NT2/D1 (cell line): ENCODE measurements at regions not wholly inside any gene's neighbourhood (a gene's known extent, or its start where the extent isn't known, plus 50 kb on each side); places are given as distances from the start of the nearest gene placed in this dataset.

ENCODE experiments used
- DNase-seq: peaks from one replicate; pipeline ENCODE4 v3.0.0-alpha.2; 2011; ENCODE audit warnings: low read depth, low spot score
- H3K27me3 ChIP-seq: 2 replicates; pipeline ENCODE4 v1.6.0; 2011; ENCODE audit warnings: mild to moderate bottlenecking; ENCODE audit not compliant: insufficient read length, insufficient read depth
- H3K36me3 ChIP-seq: 2 replicates; pipeline ENCODE4 v1.6.1; 2011; ENCODE audit warnings: mild to moderate bottlenecking, low read length, mixed read lengths; ENCODE audit not compliant: insufficient read depth, insufficient read length
- H3K4me1 ChIP-seq: 2 replicates; pipeline ENCODE4 v1.5.1; 2011; ENCODE audit not compliant: insufficient read depth, insufficient read length
- H3K4me3 ChIP-seq: 2 replicates; pipeline ENCODE4 v1.5.1; 2011; ENCODE audit warnings: low read depth; ENCODE audit not compliant: insufficient read length
- H3K9ac ChIP-seq: 2 replicates; pipeline ENCODE4 v1.6.0; 2011; ENCODE audit warnings: low read depth; ENCODE audit not compliant: insufficient read length
- H3K9me3 ChIP-seq: 2 replicates; pipeline ENCODE4 v1.5.1; 2011; ENCODE audit warnings: mild to moderate bottlenecking, low read length; ENCODE audit not compliant: insufficient read depth
- SUZ12 ChIP-seq: IDR thresholded peaks from 2 replicates; pipeline ENCODE4 v1.6.1; 2011; ENCODE audit not compliant: insufficient read length, insufficient read depth; ENCODE audit errors: extremely low read depth
- YY1 ChIP-seq: IDR thresholded peaks from 2 replicates; pipeline ENCODE4 v1.6.1; 2011; ENCODE audit not compliant: insufficient read length, insufficient read depth
- ZNF274 ChIP-seq: IDR thresholded peaks from 2 replicates; pipeline ENCODE4 v1.6.1; 2011; ENCODE audit warnings: mild to moderate bottlenecking, low read depth, low read length

DNA sequence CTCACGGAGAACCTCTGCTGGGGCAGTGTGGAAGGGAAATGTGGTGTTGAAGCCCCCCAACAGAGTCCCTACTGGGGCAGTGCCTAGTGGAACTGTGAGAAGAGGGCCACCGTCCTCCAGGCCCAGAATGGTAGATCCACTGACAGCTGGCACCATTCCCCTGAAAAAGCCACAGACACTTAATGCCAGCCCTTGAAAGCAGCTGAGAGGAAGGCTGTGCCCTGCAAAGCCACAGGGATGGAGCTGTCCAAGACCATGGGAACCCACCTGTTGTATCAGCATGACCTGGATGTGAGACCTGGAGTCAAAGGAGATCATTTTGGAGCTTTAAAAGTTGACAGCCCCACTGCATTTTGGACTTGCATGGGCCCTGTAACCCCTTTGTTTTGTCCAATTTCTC, 363.5 kb upstream of the PRICKLE1 start:
- Histone ChIP-seq H3K27me3 (no peaks in the 10 kb centered on the region), H3K9me3 (0 out of 2 replicates have a peak, but pooled peaks cover 3% of the 10 kb centered on the region), H3K4me1 (no peaks in the 10 kb centered on the region), H3K36me3 (no peaks in the 10 kb centered on the region), H3K9ac (no peak overlapping the region), H3K4me3 (no peak overlapping the region)
- DNase-seq = no peak
- TF ChIP-seq YY1 (no peak), ZNF274 (no peak), SUZ12 (no peak)

DNA sequence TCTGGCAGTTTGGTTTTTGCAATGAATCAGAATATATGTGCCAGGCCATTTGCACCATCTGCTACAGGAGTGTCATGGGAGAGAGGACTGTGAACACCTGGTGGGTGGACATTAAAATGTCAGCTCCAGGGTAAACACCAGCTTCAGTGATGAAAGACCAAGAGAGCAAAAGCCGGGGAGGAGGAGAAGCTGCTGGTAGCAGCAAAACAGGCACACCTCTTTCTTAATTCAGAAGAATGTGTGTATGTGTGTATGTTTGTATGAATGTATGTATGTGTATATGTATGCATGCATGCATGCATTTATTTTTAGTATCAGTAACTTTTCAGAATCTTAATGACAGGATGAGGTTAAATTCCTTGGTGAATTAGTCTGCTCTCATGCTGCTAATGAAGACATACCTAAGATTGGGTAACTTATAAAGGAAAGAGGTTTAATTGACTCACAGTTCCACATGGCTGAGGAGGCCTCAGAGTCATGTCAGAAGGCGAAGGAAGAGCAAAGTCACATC, 357.4 kb upstream of the PRICKLE1 start:
- Histone ChIP-seq H3K27me3 (no peaks in the 10 kb centered on the region), H3K4me1 (no peaks in the 10 kb centered on the region), H3K9ac (no peak overlapping the region), H3K4me3 (no peak overlapping the region), H3K36me3 (no peaks in the 10 kb centered on the region), H3K9me3 (peaks cover 9% of the 10 kb centered on the region; the same call in 1 of the 2 replicates)
- DNase-seq = no peak
- no peak for TF ChIP-seq YY1
- TF ChIP-seq SUZ12 = no peak
- no peak for TF ChIP-seq ZNF274

DNA sequence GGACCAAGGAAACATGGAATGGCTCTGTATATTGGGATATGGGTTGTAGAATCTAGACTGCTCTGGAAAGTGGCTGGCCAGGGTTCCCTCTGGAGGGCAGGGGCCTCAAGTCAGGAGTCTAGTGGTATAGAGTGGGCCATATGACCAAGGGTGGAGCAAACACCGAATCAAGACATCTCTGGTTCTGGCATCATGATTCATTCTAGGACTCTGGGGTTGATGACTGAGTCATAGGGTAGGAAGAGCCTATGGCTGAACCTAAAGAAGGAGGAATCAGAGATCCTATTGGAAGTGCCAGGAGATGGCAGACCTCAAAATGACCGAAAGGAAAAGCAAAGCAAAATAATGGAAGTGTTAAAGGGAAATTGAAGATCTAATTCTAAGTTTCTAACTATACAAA, 356.4 kb upstream of the PRICKLE1 start:
- no peak for DNase-seq
- no peak overlapping the region for H3K9ac ChIP-seq
- H3K4me3 ChIP-seq = no peak overlapping the region
- H3K9me3 ChIP-seq = peaks cover 6% of the 10 kb centered on the region; the same call in 1 of the 2 replicates
- no peaks in the 10 kb centered on the region for H3K36me3 ChIP-seq
- no peaks in the 10 kb centered on the region for H3K4me1 ChIP-seq
- H3K27me3 ChIP-seq = no peaks in the 10 kb centered on the region
- TF ChIP-seq SUZ12 = no peak
- TF ChIP-seq YY1 = no peak
- no peak for TF ChIP-seq ZNF274

DNA sequence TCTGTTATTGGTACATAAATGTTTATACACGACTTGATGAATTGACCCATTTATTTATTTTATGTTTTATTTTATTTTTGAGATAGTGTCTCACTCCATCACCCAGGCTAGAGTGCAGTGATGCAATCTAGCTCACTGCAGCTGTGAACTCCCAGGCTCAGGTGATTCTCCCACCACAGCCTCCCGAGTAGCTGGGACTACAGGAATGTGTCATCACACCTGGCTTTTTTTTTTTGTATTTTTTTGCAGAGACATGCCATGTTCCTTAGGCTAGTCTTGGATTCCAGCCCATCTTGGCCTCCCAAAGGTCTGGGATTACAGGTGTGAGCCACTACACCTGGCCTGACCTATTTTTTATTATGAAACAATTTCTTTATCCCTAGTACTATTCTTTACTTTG, 355.0 kb upstream of the PRICKLE1 start:
- TF ChIP-seq YY1 = no peak
- no peak for TF ChIP-seq SUZ12
- no peak for TF ChIP-seq ZNF274

DNA sequence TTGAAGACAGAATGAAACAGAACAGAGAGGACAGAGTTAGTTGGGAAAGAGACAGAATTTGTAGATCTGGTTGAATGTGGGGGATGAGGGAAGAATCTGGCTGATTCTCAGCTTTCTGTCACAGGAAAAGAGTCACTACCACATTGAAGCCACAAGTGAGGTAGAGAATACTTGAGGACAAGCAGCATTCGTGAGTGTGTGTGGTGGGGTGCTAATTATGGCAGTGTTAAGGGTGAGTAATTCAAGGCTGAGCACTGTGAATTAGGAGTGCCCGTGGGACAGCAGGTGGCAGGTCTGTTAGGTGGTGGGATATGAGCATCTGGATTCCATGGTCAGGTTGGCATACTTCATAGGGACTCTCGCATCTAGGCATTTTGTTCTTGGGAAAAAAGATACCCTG, 347.4 kb upstream of the PRICKLE1 start:
- no peaks in the 10 kb centered on the region for H3K36me3 ChIP-seq

More for the DNA sequence above, 355.0 kb upstream of the PRICKLE1 start:
- Histone ChIP-seq H3K4me1 (no peaks in the 10 kb centered on the region), H3K4me3 (no peak overlapping the region), H3K36me3 (no peaks in the 10 kb centered on the region), H3K27me3 (no peaks in the 10 kb centered on the region), H3K9me3 (peaks cover 6% of the 10 kb centered on the region; the same call in 1 of the 2 replicates), H3K9ac (no peak overlapping the region)
- DNase-seq = no peak

DNA sequence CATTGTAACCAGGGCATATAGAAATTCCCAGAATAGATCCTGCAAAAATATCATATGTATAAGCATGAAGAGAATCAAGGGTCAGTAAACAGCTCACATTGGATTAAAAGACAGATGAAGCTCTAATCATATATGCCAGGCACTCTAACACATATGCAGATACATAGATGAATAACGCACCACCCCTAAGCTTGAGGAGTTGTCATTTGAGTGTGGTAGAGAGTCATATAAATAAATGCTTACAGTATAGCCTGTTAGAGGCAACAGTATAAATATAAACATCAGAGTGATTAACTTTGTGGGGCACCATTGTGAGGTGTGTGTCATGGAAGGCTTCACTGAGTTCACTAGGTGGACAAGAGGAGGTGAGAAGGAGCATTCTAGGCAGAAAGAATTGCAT, 346.7 kb upstream of the PRICKLE1 start:
- Histone ChIP-seq H3K9ac (no peak overlapping the region), H3K36me3 (no peaks in the 10 kb centered on the region), H3K4me1 (no peaks in the 10 kb centered on the region), H3K9me3 (no peaks in the 10 kb centered on the region), H3K27me3 (no peaks in the 10 kb centered on the region), H3K4me3 (no peak overlapping the region)
- no peak for DNase-seq
- TF ChIP-seq YY1 = no peak
- TF ChIP-seq SUZ12 = no peak
- no peak for TF ChIP-seq ZNF274

More for the DNA sequence above, 347.4 kb upstream of the PRICKLE1 start:
- Histone ChIP-seq H3K9ac (no peak overlapping the region), H3K27me3 (no peaks in the 10 kb centered on the region), H3K4me1 (no peaks in the 10 kb centered on the region), H3K9me3 (no peaks in the 10 kb centered on the region), H3K4me3 (no peak overlapping the region)
- DNase-seq = no peak
- TF ChIP-seq SUZ12 = no peak
- no peak for TF ChIP-seq ZNF274
- TF ChIP-seq YY1 = no peak

DNA sequence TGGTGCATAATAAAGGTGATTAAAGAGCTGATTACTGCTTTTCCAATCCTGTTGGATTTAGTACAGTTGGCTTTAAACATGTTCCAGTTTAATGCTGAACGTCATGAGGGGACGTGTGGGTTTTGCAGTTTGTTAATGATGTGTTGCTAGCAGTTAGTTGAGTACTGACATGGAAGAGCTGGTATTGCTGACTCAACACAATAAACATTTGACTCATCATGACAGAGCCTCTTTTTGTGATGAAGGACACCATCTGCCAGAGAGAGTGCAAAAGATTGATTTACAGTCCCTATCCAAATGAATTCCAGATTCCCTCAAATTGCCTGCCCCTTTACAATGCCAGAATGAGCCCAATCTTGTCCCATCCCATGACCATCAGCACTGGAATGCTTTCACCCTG, 346.2 kb upstream of the PRICKLE1 start:
- H3K36me3 ChIP-seq = no peaks in the 10 kb centered on the region
- no peaks in the 10 kb centered on the region for H3K27me3 ChIP-seq
- H3K4me1 ChIP-seq = no peaks in the 10 kb centered on the region
- H3K9me3 ChIP-seq = no peaks in the 10 kb centered on the region
- no peak overlapping the region for H3K4me3 ChIP-seq
- TF ChIP-seq SUZ12 (no peak), YY1 (no peak), ZNF274 (no peak)
- no peak overlapping the region for H3K9ac ChIP-seq
- no peak for DNase-seq
